ENCODE measurements at regions not wholly inside any gene's neighbourhood (a gene's known extent, or its start where the extent isn't known, plus 50 kb on each side); places are given as distances from the start of the nearest gene placed in this dataset.

DNA sequence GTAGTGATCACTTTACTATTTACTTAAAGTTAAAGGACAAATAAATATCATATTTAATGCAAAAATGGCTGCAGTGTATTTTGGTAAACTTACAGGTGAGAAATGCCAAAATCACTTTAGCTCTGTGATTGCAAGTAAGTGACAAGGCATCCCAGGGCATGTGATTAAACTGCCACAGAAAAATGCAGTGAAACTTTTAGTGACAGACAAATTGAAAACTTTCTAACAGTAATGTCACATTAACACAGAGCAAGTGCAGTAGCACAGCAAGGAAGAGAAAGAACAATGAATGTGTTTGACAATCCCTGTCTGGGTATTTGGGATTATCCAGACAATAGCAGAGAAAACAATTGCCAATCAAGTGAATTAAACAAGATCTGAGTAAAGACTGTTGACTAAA is 606.8 kb downstream of the SLCO4C1 start:
- TF ChIP-seq HNF4A (CRISPR knock-in tag; IDR thresholded peaks at IDR 0.05), result no peak
- no peak for TF ChIP-seq SMAD1 (CRISPR knock-in tag; IDR thresholded peaks at IDR 0.05; ENCODE audit: borderline replicate concordance, low read depth)
- TF ChIP-seq HDAC6 (IDR thresholded peaks at IDR 0.05; ENCODE audit: low read depth, low read length), result no peak
- TF ChIP-seq ZNF549 (CRISPR knock-in tag; IDR thresholded peaks at IDR 0.05), result no peak
- TF ChIP-seq CC2D1A (CRISPR knock-in tag; IDR thresholded peaks at IDR 0.05), result no peak
- TF ChIP-seq, protein P1, sequence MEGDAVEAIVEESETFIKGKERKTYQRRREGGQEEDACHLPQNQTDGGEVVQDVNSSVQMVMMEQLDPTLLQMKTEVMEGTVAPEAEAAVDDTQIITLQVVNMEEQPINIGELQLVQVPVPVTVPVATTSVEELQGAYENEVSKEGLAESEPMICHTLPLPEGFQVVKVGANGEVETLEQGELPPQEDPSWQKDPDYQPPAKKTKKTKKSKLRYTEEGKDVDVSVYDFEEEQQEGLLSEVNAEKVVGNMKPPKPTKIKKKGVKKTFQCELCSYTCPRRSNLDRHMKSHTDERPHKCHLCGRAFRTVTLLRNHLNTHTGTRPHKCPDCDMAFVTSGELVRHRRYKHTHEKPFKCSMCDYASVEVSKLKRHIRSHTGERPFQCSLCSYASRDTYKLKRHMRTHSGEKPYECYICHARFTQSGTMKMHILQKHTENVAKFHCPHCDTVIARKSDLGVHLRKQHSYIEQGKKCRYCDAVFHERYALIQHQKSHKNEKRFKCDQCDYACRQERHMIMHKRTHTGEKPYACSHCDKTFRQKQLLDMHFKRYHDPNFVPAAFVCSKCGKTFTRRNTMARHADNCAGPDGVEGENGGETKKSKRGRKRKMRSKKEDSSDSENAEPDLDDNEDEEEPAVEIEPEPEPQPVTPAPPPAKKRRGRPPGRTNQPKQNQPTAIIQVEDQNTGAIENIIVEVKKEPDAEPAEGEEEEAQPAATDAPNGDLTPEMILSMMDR (CRISPR knock-in tag; IDR thresholded peaks at IDR 0.05), result no peak
